ENCODE measurements at regions not wholly inside any gene's neighbourhood (a gene's known extent, or its start where the extent isn't known, plus 50 kb on each side); places are given as distances from the start of the nearest gene placed in this dataset.
"Not testable (repeated sequence)": the region's sequence is repeated elsewhere in the genome, so short reads cannot be mapped to it uniquely, and the experiment has no call there.

GRCh38 chr5:112512901-112513300 lies 93.8 kb upstream of the EPB41L4A start:
- 43% methylated on average over 2 of the region's 2 CpGs for WGBS
- Histone ChIP-seq H3K4me3 (no peak overlapping the region), H3K36me3 (no peaks in the 10 kb centered on the region), H3K27me3 (no peaks in the 10 kb centered on the region), H3K9me3 (peaks cover 5% of the 10 kb centered on the region), H3K4me1 (no peaks in the 10 kb centered on the region), H3K27ac (no peak overlapping the region)
- no peak for DNase-seq (ENCODE audit: low spot score in 2 of 2)
- TF ChIP-seq CTCF (IDR thresholded peaks at IDR 0.05) (no peak), POLR2AphosphoS5 (IDR thresholded peaks at IDR 0.05) (no peak), EP300 (IDR thresholded peaks at IDR 0.05) (no peak), POLR2A (IDR thresholded peaks at IDR 0.05) (no peak)

GRCh38 chr5:112514111-112514510 lies 95.0 kb upstream of the EPB41L4A start:
- no peak for DNase-seq (ENCODE audit: low spot score in 2 of 2)
- peaks cover 5% of the 10 kb centered on the region for H3K9me3 ChIP-seq
- no peaks in the 10 kb centered on the region for H3K27me3 ChIP-seq
- WGBS: 65% methylated on average over 2 of the region's 2 CpGs
- H3K4me3 ChIP-seq: no peak overlapping the region
- TF ChIP-seq POLR2A (IDR thresholded peaks at IDR 0.05): no peak
- TF ChIP-seq POLR2AphosphoS5 (IDR thresholded peaks at IDR 0.05): no peak
- no peak for TF ChIP-seq CTCF (IDR thresholded peaks at IDR 0.05)
- no peak for TF ChIP-seq EP300 (IDR thresholded peaks at IDR 0.05)
- no peaks in the 10 kb centered on the region for H3K36me3 ChIP-seq
- H3K4me1 ChIP-seq: no peaks in the 10 kb centered on the region
- H3K27ac ChIP-seq: no peak overlapping the region

- WGBS: 75% methylated on average over 1 of the region's 1 CpG
- H3K9me3 ChIP-seq; DNase-seq (ENCODE audit: low spot score in 2 of 2); H3K27ac ChIP-seq; H3K4me3 ChIP-seq; H3K36me3 ChIP-seq; H3K4me1 ChIP-seq; H3K27me3 ChIP-seq: not testable (repeated sequence)
Measured at GRCh38 chr5:112520474-112520873, 101.4 kb upstream of the EPB41L4A start.

GRCh38 chr5:112522891-112523673 lies 104.0 kb upstream of the EPB41L4A start:
- H3K4me1 ChIP-seq; DNase-seq (ENCODE audit: low spot score in 2 of 2); H3K36me3 ChIP-seq; H3K27ac ChIP-seq; H3K9me3 ChIP-seq; H3K27me3 ChIP-seq; H3K4me3 ChIP-seq: not testable (repeated sequence)
- WGBS: 83% methylated on average over 9 of the region's 9 CpGs

GRCh38 chr5:112523674-112524263 lies 104.7 kb upstream of the EPB41L4A start:
- not testable (repeated sequence) for H3K27ac ChIP-seq; H3K4me3 ChIP-seq; H3K27me3 ChIP-seq; H3K9me3 ChIP-seq; DNase-seq (ENCODE audit: low spot score in 2 of 2); H3K4me1 ChIP-seq; H3K36me3 ChIP-seq
- 88% methylated on average over 4 of the region's 4 CpGs for WGBS

GRCh38 chr5:112525217-112525616 lies 106.1 kb upstream of the EPB41L4A start:
- Histone ChIP-seq H3K9me3 (no peaks in the 10 kb centered on the region), H3K4me3 (no peak overlapping the region), H3K27ac (no peak overlapping the region), H3K36me3 (no peaks in the 10 kb centered on the region), H3K4me1 (no peaks in the 10 kb centered on the region), H3K27me3 (no peaks in the 10 kb centered on the region)
- TF ChIP-seq EP300 (IDR thresholded peaks at IDR 0.05): no peak
- TF ChIP-seq CTCF (IDR thresholded peaks at IDR 0.05): no peak
- TF ChIP-seq POLR2AphosphoS5 (IDR thresholded peaks at IDR 0.05): no peak
- TF ChIP-seq POLR2A (IDR thresholded peaks at IDR 0.05): no peak
- no peak for DNase-seq (ENCODE audit: low spot score in 2 of 2)
- 98% methylated on average over 6 of the region's 6 CpGs for WGBS

GRCh38 chr5:112528928-112529327 lies 109.9 kb upstream of the EPB41L4A start:
- Histone ChIP-seq H3K4me3 (no peak overlapping the region), H3K27ac (no peak overlapping the region), H3K36me3 (no peaks in the 10 kb centered on the region), H3K9me3 (no peaks in the 10 kb centered on the region), H3K4me1 (no peaks in the 10 kb centered on the region), H3K27me3 (no peaks in the 10 kb centered on the region)
- 95% methylated on average over 5 of the region's 5 CpGs for WGBS
- no peak for DNase-seq (ENCODE audit: low spot score in 2 of 2)
- no peak for TF ChIP-seq CTCF (IDR thresholded peaks at IDR 0.05)
- no peak for TF ChIP-seq POLR2AphosphoS5 (IDR thresholded peaks at IDR 0.05)
- TF ChIP-seq EP300 (IDR thresholded peaks at IDR 0.05): no peak
- TF ChIP-seq POLR2A (IDR thresholded peaks at IDR 0.05): no peak

Measured in suprapubic skin (tissue), 4 donors.